Peyer's patch (tissue), 4 donors: ENCODE measurements at regions not wholly inside any gene's neighbourhood (a gene's known extent, or its start where the extent isn't known, plus 50 kb on each side); places are given as distances from the start of the nearest gene placed in this dataset.

ENCODE experiments used
- CTCF ChIP-seq, 6 experiments: fragments of 450-650 bp in 4 of 6; fragments of 200-600 bp in 2 of 6; sonication (generic) in 1 of 6; IDR thresholded peaks; one replicate each; pipeline ENCODE4 v1.5.1; 2017 to 2019; ENCODE audit warnings: antibody characterized with exemption in 6 of 6, mild to moderate bottlenecking in 3 of 6, moderate library complexity in 1 of 6
- POLR2A ChIP-seq, 2 donors: fragments of 450-650 bp; IDR thresholded peaks; one replicate each; pipeline ENCODE4 v1.5.1; 2017; ENCODE audit warnings: antibody characterized with exemption in 2 of 2, mild to moderate bottlenecking in 2 of 2, moderate library complexity in 2 of 2

GRCh38 chr6:19181211-19181610, 656.0 kb upstream of the ID4 start:
- TF ChIP-seq CTCF (IDR thresholded peaks at IDR 0.05) (no peak), POLR2A (IDR thresholded peaks at IDR 0.05) (no peak)
